ENCODE measurements at regions not wholly inside any gene's neighbourhood (a gene's known extent, or its start where the extent isn't known, plus 50 kb on each side); places are given as distances from the start of the nearest gene placed in this dataset.

DNA sequence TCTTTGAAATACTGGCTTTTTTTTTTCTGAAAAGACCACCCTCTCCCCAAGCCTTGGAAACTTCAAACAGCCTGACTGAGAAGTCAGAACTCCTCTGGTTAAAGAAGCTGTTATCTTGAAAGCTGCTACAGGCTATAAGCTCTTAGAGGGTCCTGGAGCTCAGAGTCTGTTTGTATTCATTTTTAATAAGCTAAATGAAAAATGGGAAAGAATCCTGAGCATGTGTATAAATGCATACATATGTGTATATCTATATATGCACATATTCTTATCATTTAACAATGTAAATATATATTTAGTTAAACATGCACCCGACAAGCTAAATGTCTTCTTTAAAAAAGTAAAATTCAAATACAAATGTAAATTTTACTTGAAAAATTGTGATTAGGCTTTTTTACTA, 494.9 kb upstream of the POU3F2 start:
- no peak overlapping the region for H3K4me3 ChIP-seq (ENCODE audit: low read depth, low read length)
- no peak for DNase-seq (ENCODE audit: low read depth)
- TF ChIP-seq, protein P1, sequence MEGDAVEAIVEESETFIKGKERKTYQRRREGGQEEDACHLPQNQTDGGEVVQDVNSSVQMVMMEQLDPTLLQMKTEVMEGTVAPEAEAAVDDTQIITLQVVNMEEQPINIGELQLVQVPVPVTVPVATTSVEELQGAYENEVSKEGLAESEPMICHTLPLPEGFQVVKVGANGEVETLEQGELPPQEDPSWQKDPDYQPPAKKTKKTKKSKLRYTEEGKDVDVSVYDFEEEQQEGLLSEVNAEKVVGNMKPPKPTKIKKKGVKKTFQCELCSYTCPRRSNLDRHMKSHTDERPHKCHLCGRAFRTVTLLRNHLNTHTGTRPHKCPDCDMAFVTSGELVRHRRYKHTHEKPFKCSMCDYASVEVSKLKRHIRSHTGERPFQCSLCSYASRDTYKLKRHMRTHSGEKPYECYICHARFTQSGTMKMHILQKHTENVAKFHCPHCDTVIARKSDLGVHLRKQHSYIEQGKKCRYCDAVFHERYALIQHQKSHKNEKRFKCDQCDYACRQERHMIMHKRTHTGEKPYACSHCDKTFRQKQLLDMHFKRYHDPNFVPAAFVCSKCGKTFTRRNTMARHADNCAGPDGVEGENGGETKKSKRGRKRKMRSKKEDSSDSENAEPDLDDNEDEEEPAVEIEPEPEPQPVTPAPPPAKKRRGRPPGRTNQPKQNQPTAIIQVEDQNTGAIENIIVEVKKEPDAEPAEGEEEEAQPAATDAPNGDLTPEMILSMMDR (conservative IDR thresholded peaks at IDR 0.05; ENCODE audit: low read depth, low read length) = no peak

DNA sequence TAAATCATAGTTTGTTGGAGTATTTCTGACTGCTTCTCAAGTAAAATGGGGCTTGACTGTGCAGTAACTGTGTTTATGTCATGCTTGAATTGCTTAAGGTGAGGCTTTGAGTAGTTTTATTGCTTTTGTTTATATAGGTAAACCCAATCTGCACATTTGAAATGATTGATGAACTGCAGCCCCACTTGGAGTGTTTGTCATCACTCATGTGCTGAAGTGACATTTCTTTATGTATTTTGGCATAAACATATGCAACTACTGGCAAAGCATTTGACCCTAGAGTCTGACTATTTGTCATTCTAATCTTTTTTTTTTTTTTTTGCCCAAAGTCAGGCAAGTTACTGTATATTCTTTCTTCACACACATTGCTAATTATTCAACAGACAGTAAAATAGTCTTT, 491.4 kb upstream of the POU3F2 start:
- TF ChIP-seq, protein P1 (conservative IDR thresholded peaks at IDR 0.05; ENCODE audit: low read depth, low read length) = no peak
- no peak for DNase-seq (ENCODE audit: low read depth)
- H3K4me3 ChIP-seq (ENCODE audit: low read depth, low read length) = no peak overlapping the region

DNA sequence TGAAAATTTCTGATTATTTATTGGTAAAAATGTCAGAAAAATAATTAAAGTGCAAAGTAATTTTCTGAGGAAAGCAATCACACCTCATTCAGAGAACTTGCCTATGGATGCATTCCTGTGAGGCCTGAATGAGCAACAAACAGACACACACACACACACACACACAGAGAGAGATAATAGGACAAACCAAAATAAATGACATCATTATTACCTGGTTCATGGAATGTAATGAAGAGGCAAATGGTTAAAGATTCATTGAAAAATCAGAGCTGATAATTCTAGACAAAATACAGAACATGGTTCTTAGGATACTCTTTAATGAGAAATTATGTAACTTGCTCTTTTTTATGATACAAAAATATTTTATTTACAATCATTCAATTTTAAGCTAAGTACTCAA, 490.6 kb upstream of the POU3F2 start:
- TF ChIP-seq, protein P1 (conservative IDR thresholded peaks at IDR 0.05; ENCODE audit: low read depth, low read length) = no peak
- H3K4me3 ChIP-seq (ENCODE audit: low read depth, low read length) = no peak overlapping the region

DNA sequence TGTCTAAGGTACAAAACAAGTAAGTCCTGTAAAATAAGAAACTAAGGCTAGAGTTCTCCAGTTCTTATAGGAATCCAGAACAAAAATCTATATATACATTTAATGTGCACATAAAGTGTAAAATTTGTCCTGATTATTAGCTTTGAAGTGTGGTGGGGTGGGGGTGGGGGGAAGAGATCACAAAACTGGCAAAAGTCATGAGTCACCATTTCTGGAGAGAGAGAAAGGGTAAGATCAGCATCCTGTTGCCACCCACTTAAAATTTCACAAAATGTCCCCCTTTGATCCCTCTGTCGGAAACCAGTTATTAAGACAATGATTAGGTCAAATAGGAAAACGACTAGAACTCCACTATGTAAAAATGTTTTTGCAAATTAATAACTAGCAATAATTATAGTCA, 482.0 kb upstream of the POU3F2 start:
- DNase-seq (ENCODE audit: low read depth) = no peak
- TF ChIP-seq, protein P1 (conservative IDR thresholded peaks at IDR 0.05; ENCODE audit: low read depth, low read length) = no peak
- H3K4me3 ChIP-seq (ENCODE audit: low read depth, low read length) = no peak overlapping the region

More for the DNA sequence above, 490.6 kb upstream of the POU3F2 start:
- no peak for DNase-seq (ENCODE audit: low read depth)

DNA sequence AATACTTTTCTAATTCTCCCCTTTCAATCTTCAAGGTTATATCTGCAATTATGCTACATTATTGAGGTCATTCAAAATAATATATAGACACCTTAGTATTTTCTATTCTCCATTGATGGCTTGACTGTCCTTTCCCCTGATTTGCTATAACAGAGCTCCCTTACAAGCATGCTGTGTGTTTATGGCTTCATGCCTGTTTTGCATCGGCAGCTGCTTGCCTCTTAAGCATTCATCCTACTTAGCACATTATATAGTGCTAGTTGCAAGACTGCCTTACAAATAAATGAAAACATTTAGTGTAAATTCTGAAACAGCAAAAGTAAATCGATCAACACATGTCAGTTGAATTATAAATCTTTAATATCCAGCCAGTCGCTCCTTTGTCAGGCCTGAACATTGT, 476.2 kb upstream of the POU3F2 start:
- H3K4me3 ChIP-seq (ENCODE audit: low read depth, low read length) = no peak overlapping the region
- DNase-seq (ENCODE audit: low read depth) = no peak
- TF ChIP-seq, protein P1 (conservative IDR thresholded peaks at IDR 0.05; ENCODE audit: low read depth, low read length) = no peak

DNA sequence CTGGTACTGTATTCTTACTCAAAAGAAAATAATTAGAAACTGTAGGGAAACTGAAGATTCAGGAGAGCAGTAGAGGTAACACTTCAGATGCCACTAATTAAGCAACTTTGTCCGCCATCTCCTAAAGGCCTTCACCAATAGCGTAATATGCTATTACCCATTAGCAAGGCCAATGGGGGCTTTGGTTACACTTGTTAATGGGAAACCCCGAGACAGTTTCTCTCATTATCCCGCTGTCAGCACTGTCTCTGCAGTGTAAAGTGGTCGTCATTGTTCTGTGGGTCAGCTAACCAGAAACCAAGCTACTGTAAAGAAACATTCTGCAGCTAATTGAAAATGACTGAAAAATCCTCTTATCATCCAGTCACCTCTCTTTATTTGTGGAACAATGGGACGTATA, 468.0 kb upstream of the POU3F2 start:
- DNase-seq (ENCODE audit: low read depth) = no peak
- no peak overlapping the region for H3K4me3 ChIP-seq (ENCODE audit: low read depth, low read length)
- TF ChIP-seq, protein P1 (conservative IDR thresholded peaks at IDR 0.05; ENCODE audit: low read depth, low read length) = no peak

DNA sequence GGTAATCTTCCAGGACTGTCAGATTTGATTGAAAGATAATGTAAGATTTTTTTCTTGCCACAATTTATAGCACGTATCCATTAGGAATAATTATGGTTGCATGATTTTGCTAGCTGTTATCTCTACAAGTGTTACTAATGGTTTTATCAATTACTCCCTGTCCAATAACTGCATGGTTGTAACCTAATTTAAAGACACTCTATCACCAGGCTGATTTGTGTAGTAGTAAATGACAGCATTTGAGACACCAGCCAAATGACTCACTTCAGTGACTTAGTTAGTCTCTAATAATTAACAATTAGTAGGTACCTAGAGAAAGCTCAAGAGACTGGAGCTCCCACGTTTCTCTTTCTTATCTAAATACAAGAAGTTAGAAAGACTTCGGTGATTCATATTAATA, 453.8 kb upstream of the POU3F2 start:
- no peak overlapping the region for H3K4me3 ChIP-seq (ENCODE audit: low read depth, low read length)
- no peak for DNase-seq (ENCODE audit: low read depth)
- TF ChIP-seq, protein P1 (conservative IDR thresholded peaks at IDR 0.05; ENCODE audit: low read depth, low read length) = no peak

Measured in choroid plexus epithelial cell (primary cell).